Nephron progenitor cell (in vitro differentiated cells): ENCODE measurements at regions not wholly inside any gene's neighbourhood (a gene's known extent, or its start where the extent isn't known, plus 50 kb on each side); places are given as distances from the start of the nearest gene placed in this dataset.

ENCODE experiments used
- DNase-seq: peaks from one replicate; pipeline ENCODE4 v3.0.0; 2021
- H3K27ac Mint-ChIP-seq: 2 replicates; pipeline ENCODE4 v1.8.0; 2021; ENCODE audit warnings: mild to moderate bottlenecking, moderate library complexity, mixed read lengths
- H3K27me3 Mint-ChIP-seq: 2 replicates; pipeline ENCODE4 v1.8.0; 2021; ENCODE audit warnings: mild to moderate bottlenecking, low read depth, mixed read lengths; ENCODE audit not compliant: poor library complexity
- H3K36me3 Mint-ChIP-seq: 2 replicates; pipeline ENCODE4 v1.8.0; 2021; ENCODE audit warnings: low read depth, mixed read lengths
- H3K4me1 Mint-ChIP-seq: 2 replicates; pipeline ENCODE4 v1.8.0; 2021; ENCODE audit warnings: mixed read lengths
- H3K4me3 Mint-ChIP-seq: 2 replicates; pipeline ENCODE4 v1.8.0; 2021; ENCODE audit warnings: mild to moderate bottlenecking, moderate library complexity, mixed read lengths
- H3K9me3 Mint-ChIP-seq: 2 replicates; pipeline ENCODE4 v1.8.0; 2021; ENCODE audit warnings: mild to moderate bottlenecking, moderate library complexity, mixed read lengths
- TF ChIP-seq, protein P1 (sequence below): fragments of 200-600 bp; sonication (generic); IDR thresholded peaks from 2 replicates; pipeline ENCODE4 v1.5.0; 2021; ENCODE audit warnings: antibody characterized with exemption

DNA sequence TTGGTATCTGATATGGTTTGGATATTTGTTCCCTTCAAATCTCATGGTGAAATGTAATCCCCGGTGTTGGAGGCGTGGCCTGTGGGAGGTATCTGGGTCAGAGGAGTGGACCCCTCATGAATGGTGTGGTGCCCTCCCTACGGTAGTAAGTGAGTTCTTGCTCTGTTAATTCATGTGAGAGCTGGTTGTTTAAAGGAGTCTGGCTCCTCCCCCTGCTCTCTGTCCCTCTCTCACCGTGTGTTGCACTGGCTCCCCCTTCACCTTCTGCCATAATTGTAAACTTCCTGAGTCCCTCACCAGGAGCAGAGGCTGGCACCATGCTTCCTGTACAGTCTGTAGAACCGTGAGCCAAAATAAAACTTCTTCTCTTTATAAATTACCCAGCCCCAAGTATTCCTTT lies 246.9 kb upstream of the AGTR1 start:
- no peaks in the 10 kb centered on the region for H3K36me3 Mint-ChIP-seq
- DNase-seq: peak; percentile 4
- no peaks in the 10 kb centered on the region for H3K27me3 Mint-ChIP-seq
- no peak overlapping the region for H3K4me3 Mint-ChIP-seq
- TF ChIP-seq, protein P1, sequence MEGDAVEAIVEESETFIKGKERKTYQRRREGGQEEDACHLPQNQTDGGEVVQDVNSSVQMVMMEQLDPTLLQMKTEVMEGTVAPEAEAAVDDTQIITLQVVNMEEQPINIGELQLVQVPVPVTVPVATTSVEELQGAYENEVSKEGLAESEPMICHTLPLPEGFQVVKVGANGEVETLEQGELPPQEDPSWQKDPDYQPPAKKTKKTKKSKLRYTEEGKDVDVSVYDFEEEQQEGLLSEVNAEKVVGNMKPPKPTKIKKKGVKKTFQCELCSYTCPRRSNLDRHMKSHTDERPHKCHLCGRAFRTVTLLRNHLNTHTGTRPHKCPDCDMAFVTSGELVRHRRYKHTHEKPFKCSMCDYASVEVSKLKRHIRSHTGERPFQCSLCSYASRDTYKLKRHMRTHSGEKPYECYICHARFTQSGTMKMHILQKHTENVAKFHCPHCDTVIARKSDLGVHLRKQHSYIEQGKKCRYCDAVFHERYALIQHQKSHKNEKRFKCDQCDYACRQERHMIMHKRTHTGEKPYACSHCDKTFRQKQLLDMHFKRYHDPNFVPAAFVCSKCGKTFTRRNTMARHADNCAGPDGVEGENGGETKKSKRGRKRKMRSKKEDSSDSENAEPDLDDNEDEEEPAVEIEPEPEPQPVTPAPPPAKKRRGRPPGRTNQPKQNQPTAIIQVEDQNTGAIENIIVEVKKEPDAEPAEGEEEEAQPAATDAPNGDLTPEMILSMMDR: no peak
- H3K27ac Mint-ChIP-seq: peak overlapping the region; percentile 81
- peaks cover 7% of the 10 kb centered on the region for H3K4me1 Mint-ChIP-seq
- no peaks in the 10 kb centered on the region for H3K9me3 Mint-ChIP-seq

- no peak for DNase-seq
- H3K4me1 Mint-ChIP-seq: peaks cover 7% of the 10 kb centered on the region
- no peak overlapping the region for H3K4me3 Mint-ChIP-seq
- no peaks in the 10 kb centered on the region for H3K36me3 Mint-ChIP-seq
- no peak overlapping the region for H3K27ac Mint-ChIP-seq
- H3K27me3 Mint-ChIP-seq: no peaks in the 10 kb centered on the region
- H3K9me3 Mint-ChIP-seq: no peaks in the 10 kb centered on the region
- TF ChIP-seq, protein P1: no peak
Measured at GRCh38 chr3:148451969-148452368, 245.7 kb upstream of the AGTR1 start.

GRCh38 chr3:148453781-148454191 lies 243.9 kb upstream of the AGTR1 start:
- peaks cover 7% of the 10 kb centered on the region for H3K4me1 Mint-ChIP-seq
- no peaks in the 10 kb centered on the region for H3K36me3 Mint-ChIP-seq
- H3K27me3 Mint-ChIP-seq: no peaks in the 10 kb centered on the region
- no peak for DNase-seq
- peaks cover 1% of the 10 kb centered on the region for H3K9me3 Mint-ChIP-seq
- TF ChIP-seq, protein P1: no peak
- H3K4me3 Mint-ChIP-seq: no peak overlapping the region
- no peak overlapping the region for H3K27ac Mint-ChIP-seq

DNA sequence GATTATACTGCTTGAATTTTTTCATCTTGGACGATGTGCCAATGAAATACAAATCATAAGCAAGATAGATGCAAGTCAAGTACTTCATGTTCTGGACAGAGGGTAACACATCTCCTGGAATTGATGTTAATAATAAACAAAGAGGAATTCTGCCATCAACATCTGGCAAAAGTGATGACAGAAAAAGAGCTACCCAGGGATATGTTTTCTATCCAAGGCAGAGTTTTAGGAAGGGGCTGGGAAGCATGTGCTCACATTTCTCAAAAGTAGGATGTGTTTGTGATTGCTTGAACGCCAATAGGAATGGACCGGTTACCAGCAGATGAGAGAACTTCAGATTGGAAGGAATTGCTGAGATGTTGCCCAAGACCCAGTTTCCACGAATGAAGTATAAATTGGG lies 242.6 kb upstream of the AGTR1 start:
- Mint-ChIP-seq H3K9me3 (peaks cover 3% of the 10 kb centered on the region), H3K36me3 (no peaks in the 10 kb centered on the region), H3K4me1 (peaks cover 7% of the 10 kb centered on the region), H3K27me3 (no peaks in the 10 kb centered on the region), H3K27ac (no peak overlapping the region), H3K4me3 (no peak overlapping the region)
- TF ChIP-seq, protein P1: no peak
- DNase-seq: no peak

DNA sequence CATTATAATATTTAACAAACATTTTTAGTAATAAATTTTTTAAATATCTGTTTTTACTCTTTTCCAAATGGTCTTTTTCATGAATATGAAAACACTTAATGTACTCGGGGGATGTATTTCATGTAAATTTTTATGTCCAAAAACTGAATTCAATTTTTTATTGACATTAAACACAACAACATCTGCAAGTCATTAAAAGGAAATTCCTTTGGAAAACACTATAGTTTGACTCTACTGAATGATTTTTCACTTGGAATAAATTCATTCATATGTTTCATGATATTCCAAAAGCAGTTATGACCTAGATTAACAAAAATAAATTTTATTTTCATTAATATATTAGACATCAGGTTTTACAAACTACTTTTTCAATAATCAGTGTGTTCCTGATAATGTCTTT lies 239.8 kb upstream of the AGTR1 start:
- Mint-ChIP-seq H3K27ac (no peak overlapping the region), H3K4me3 (no peak overlapping the region), H3K36me3 (no peaks in the 10 kb centered on the region), H3K4me1 (no peaks in the 10 kb centered on the region), H3K27me3 (no peaks in the 10 kb centered on the region), H3K9me3 (peaks cover 8% of the 10 kb centered on the region)
- TF ChIP-seq, protein P1: no peak
- DNase-seq: no peak

DNA sequence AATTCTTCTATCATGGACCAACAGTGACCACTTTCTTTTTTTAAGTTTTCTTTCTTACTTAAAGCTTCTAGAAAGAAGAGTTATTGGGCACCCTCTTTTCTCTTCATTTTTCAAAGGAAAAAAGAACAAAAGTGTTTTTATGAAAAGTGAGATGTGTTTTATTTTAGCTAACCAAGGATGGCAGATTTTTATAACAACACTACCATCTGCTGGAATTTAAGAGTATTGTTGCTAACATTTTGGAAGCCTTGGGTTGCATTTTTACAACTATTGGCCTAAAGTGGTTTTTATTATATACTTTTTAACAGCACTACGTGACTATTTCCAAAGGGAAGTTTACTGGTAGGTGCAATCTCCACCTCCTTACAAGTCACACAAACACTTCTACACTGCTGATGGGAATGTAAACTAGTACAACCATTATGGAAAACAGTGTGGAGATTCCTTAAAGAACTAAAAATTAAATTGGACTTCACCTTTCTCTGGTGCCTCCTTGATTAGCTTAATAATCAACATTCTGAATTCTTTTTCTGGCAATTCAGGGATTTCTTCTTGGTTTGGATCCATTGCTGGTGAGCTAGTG lies 237.7 kb upstream of the AGTR1 start:
- Mint-ChIP-seq H3K27ac (no peak overlapping the region), H3K36me3 (no peaks in the 10 kb centered on the region), H3K9me3 (peaks cover 8% of the 10 kb centered on the region), H3K27me3 (no peaks in the 10 kb centered on the region), H3K4me1 (no peaks in the 10 kb centered on the region), H3K4me3 (no peak overlapping the region)
- DNase-seq: no peak
- TF ChIP-seq, protein P1: peak; percentile 15
